Fibroblast of mammary gland (primary cell): ENCODE measurements at regions not wholly inside any gene's neighbourhood (a gene's known extent, or its start where the extent isn't known, plus 50 kb on each side); places are given as distances from the start of the nearest gene placed in this dataset.

Experiments
- DNase-seq: peaks from one replicate; pipeline ENCODE4 v3.0.0-alpha.2; 2010; ENCODE audit warnings: low read depth
- H3K4me3 ChIP-seq: 2 replicates; pipeline ENCODE4 v1.5.1; 2011; ENCODE audit warnings: low read depth, mild to moderate bottlenecking, low read length, moderate library complexity; ENCODE audit not compliant: control insufficient read depth
- TF ChIP-seq, protein P1 (sequence below): conservative IDR thresholded peaks from 2 replicates; pipeline ENCODE4 v1.5.1; 2011; ENCODE audit warnings: low read depth, low read length, inconsistent platforms; ENCODE audit not compliant: control insufficient read depth, insufficient read depth

DNA sequence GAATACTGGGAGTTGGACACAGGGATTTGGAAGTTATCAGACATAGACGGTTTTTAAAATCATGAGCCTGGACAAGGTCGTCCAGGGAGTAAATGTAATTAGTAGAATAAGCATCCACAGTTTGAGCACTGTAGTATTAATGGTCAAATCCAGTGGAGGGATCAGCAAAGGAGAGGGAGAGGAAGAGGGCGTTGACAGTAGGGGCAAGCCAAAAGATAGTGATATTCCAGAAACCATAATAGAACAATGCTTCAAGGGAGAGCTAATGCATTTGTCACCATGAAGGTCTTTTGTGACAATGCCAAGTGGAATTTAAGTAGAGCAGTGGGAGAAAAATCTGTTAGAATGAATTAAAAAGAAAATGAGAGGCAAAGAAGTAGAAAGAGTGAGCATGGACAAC is 68.9 kb upstream of the SLC5A12 start:
- TF ChIP-seq, protein P1, sequence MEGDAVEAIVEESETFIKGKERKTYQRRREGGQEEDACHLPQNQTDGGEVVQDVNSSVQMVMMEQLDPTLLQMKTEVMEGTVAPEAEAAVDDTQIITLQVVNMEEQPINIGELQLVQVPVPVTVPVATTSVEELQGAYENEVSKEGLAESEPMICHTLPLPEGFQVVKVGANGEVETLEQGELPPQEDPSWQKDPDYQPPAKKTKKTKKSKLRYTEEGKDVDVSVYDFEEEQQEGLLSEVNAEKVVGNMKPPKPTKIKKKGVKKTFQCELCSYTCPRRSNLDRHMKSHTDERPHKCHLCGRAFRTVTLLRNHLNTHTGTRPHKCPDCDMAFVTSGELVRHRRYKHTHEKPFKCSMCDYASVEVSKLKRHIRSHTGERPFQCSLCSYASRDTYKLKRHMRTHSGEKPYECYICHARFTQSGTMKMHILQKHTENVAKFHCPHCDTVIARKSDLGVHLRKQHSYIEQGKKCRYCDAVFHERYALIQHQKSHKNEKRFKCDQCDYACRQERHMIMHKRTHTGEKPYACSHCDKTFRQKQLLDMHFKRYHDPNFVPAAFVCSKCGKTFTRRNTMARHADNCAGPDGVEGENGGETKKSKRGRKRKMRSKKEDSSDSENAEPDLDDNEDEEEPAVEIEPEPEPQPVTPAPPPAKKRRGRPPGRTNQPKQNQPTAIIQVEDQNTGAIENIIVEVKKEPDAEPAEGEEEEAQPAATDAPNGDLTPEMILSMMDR = no peak
- H3K4me3 ChIP-seq = no peak overlapping the region
- DNase-seq = no peak

DNA sequence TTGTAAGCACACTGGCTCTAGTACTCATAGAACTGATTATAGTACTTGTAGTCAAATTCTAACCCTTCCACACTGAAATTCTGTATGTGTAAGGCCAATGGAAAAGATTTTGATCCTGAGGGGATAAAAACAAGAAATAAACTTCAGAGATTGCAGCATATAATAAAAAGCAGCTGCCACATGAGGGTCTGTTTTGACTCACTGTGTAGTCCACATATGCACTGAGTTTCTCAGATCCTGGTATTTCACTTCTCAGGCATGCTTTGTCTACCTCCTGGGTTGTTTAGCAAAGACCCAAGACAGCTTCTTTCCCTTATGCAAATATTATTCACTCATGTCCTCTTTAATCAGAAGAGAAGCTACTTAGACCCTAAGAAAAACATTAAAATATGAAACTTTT is 71.1 kb upstream of the SLC5A12 start:
- peak; percentile 53 for DNase-seq
- no peak overlapping the region for H3K4me3 ChIP-seq
- TF ChIP-seq, protein P1 = no peak

DNA sequence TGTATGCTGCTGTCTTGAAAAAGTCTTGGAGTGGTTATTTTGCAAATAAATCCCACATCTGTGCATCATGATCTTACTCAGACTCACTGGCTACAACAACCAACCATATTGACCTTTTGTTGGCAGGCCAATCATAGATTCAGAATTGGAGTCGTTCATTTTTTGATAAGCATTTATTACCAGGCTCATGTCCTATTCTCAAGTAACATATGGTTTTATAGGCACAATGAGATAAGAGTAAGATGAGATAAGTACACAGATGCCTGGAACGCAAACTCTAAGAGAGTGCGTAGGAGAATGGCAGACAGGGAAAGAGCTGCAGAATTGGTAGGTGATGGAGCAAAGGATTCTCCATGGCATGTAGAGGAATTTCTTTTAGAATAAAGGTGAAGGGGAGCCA is 71.6 kb upstream of the SLC5A12 start:
- no peak overlapping the region for H3K4me3 ChIP-seq
- TF ChIP-seq, protein P1 = no peak
- no peak for DNase-seq

DNA sequence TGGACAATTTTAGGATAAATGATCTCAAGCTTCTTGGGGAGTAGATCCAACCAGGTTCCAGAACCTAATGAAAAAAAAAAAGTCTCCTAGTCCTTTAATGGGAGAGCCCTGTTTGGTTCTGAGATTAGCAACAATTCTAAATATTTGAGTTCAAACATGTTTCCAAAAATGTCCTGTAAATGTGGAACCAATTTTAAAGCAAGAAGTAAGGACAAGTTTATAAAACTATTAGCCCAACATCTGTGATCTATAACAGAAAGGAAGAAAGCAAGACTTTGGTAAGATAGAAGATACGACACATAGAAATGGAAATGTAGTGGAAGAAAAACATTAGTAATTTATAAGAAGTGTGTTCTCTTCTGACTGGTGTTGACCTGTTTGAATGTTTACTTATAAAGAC is 79.7 kb upstream of the SLC5A12 start:
- no peak overlapping the region for H3K4me3 ChIP-seq
- TF ChIP-seq, protein P1 = no peak
- no peak for DNase-seq

DNA sequence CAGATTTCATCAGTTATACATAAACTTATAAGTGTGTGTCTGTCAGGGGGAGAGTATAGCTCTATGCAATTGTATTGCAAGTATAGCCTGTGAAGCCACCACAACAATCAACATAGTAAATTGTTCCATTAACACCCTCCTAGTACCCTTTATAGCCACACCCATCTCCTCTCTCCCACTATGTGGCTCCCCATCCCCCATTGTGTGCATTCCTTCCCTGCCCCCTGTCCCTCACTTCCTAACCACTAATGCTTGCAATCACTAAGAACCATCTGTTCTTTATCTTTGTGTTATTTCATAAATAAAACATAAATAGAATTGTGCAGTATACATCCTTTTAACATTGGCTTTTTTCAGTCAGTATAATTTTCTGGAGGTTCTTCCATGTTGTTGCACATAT is 83.1 kb upstream of the SLC5A12 start:
- H3K4me3 ChIP-seq = no peak overlapping the region
- DNase-seq = no peak
- TF ChIP-seq, protein P1 = no peak

DNA sequence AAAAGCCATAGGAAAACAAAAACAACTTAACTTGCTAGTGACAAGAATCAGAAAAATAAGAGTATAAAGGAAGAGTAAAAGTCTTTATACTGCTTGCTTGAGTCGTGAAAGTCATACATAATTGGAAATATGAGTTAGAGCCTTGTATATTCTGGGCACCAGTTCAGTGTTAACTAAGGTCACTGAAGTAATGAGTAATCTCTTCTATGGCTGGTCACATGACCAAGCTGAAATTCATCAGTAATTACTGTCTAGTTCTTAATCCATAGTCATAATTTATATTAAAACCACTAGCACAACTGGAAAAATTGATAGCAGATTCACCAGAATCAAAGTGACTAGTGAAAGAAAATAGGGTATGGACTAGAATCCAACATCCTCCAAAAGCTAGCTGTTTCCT is 84.4 kb upstream of the SLC5A12 start:
- TF ChIP-seq, protein P1 = no peak
- peak; percentile 84 for DNase-seq

DNA sequence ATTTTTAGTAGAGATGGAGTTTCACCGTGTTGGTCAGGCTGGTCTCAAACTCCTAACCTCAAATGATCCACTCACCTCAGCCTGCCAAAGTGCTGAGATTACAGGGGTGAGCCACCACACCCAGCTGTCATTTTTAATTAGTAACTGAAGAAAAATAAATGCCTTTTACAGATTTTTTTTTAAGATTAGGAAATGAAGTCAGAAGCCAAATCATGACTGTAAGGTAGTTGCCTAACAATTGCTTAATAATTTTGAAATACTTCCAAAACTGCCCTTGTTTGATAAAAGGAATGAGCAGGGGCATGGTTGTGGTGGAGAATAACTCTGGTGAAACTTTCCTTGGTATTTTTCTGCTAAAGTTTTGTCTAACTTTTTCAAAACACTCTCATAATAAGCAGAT is 98.9 kb upstream of the SLC5A12 start:
- DNase-seq = peak; percentile 93
- H3K4me3 ChIP-seq = no peak overlapping the region
- TF ChIP-seq, protein P1 = no peak

More for the DNA sequence above, 84.4 kb upstream of the SLC5A12 start:
- H3K4me3 ChIP-seq = no peak overlapping the region
